ENCODE measurements at regions not wholly inside any gene's neighbourhood (a gene's known extent, or its start where the extent isn't known, plus 50 kb on each side); places are given as distances from the start of the nearest gene placed in this dataset.

GRCh38 chr13:73268306-73268705, 209.5 kb downstream of the KLF5 start:
- TF ChIP-seq CTCF (IDR thresholded peaks at IDR 0.05; ENCODE audit: poor library complexity, severe bottlenecking) (no peak), MXI1 (conservative IDR thresholded peaks at IDR 0.05; ENCODE audit: poor library complexity, severe bottlenecking) (no peak), POLR2AphosphoS5 (IDR thresholded peaks at IDR 0.05) (no peak), SMC3 (conservative IDR thresholded peaks at IDR 0.05; ENCODE audit: poor library complexity) (no peak), EP300 (conservative IDR thresholded peaks at IDR 0.05; ENCODE audit: poor library complexity, severe bottlenecking) (no peak), EZH2 (IDR thresholded peaks at IDR 0.05; ENCODE audit: borderline replicate concordance, insufficient read depth, low read length, poor library complexity, severe bottlenecking) (no peak), TAF1 (IDR thresholded peaks at IDR 0.05; ENCODE audit: low read depth) (no peak), RAD21 (conservative IDR thresholded peaks at IDR 0.05) (no peak)
- TF ChIP-seq, protein P1, sequence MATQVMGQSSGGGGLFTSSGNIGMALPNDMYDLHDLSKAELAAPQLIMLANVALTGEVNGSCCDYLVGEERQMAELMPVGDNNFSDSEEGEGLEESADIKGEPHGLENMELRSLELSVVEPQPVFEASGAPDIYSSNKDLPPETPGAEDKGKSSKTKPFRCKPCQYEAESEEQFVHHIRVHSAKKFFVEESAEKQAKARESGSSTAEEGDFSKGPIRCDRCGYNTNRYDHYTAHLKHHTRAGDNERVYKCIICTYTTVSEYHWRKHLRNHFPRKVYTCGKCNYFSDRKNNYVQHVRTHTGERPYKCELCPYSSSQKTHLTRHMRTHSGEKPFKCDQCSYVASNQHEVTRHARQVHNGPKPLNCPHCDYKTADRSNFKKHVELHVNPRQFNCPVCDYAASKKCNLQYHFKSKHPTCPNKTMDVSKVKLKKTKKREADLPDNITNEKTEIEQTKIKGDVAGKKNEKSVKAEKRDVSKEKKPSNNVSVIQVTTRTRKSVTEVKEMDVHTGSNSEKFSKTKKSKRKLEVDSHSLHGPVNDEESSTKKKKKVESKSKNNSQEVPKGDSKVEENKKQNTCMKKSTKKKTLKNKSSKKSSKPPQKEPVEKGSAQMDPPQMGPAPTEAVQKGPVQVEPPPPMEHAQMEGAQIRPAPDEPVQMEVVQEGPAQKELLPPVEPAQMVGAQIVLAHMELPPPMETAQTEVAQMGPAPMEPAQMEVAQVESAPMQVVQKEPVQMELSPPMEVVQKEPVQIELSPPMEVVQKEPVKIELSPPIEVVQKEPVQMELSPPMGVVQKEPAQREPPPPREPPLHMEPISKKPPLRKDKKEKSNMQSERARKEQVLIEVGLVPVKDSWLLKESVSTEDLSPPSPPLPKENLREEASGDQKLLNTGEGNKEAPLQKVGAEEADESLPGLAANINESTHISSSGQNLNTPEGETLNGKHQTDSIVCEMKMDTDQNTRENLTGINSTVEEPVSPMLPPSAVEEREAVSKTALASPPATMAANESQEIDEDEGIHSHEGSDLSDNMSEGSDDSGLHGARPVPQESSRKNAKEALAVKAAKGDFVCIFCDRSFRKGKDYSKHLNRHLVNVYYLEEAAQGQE (IDR thresholded peaks at IDR 0.05; ENCODE audit: borderline replicate concordance): no peak

Data from neural cell (in vitro differentiated cells).